ENCODE measurements at regions not wholly inside any gene's neighbourhood (a gene's known extent, or its start where the extent isn't known, plus 50 kb on each side); places are given as distances from the start of the nearest gene placed in this dataset.

DNA sequence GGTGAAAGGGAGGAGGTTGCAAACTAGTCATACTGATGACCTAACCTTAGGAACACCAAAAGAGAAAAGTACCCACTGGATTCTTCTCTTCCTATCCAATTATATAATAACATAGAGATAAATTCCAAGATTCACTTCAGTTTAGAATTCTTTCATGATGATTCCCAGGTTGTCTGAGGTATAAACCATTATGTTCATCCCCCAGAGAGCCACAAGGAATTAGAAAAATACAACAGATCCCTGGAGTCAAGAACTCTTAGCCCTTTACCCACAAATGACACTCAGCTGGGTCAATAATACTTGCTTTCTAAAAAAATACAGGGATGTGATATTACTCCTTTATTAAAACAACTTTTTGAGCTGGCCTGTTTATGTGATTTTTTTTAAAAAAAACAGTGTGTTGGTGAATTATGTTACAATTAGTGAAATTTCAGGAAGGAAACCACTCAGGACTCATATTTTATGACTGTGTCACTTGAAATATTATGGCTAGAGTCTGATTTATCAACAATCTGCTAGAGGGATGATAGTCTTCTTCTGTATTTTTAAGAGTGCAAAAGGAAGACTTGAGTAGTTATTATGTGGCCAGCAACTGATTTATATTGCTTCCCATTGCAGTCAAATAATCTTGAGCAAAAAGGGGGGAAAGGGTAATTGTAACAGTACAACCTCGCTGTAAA, 338.2 kb downstream of the NFIB start:
- DNase-seq (ENCODE audit: low read depth in 1 of 2, low spot score in 1 of 2), result no peak
- Histone ChIP-seq H3K27ac (replicated peaks) (no peak overlapping the region), H3K4me3 (replicated peaks; ENCODE audit: insufficient read depth, low read length) (no peak overlapping the region), H3K27me3 (ENCODE audit: insufficient read depth, poor library complexity, severe bottlenecking) (no peaks in the 10 kb centered on the region)
- TF ChIP-seq GABPA (IDR thresholded peaks at IDR 0.05; ENCODE audit: low read depth) (no peak), CTCF (IDR thresholded peaks at IDR 0.05; ENCODE audit: insufficient read depth, low read length) (no peak), SPI1 (IDR thresholded peaks at IDR 0.05; ENCODE audit: borderline replicate concordance, low read depth) (no peak), POLR2AphosphoS5 (IDR thresholded peaks at IDR 0.05; ENCODE audit: low read depth) (no peak)
- TF ChIP-seq, protein P1, sequence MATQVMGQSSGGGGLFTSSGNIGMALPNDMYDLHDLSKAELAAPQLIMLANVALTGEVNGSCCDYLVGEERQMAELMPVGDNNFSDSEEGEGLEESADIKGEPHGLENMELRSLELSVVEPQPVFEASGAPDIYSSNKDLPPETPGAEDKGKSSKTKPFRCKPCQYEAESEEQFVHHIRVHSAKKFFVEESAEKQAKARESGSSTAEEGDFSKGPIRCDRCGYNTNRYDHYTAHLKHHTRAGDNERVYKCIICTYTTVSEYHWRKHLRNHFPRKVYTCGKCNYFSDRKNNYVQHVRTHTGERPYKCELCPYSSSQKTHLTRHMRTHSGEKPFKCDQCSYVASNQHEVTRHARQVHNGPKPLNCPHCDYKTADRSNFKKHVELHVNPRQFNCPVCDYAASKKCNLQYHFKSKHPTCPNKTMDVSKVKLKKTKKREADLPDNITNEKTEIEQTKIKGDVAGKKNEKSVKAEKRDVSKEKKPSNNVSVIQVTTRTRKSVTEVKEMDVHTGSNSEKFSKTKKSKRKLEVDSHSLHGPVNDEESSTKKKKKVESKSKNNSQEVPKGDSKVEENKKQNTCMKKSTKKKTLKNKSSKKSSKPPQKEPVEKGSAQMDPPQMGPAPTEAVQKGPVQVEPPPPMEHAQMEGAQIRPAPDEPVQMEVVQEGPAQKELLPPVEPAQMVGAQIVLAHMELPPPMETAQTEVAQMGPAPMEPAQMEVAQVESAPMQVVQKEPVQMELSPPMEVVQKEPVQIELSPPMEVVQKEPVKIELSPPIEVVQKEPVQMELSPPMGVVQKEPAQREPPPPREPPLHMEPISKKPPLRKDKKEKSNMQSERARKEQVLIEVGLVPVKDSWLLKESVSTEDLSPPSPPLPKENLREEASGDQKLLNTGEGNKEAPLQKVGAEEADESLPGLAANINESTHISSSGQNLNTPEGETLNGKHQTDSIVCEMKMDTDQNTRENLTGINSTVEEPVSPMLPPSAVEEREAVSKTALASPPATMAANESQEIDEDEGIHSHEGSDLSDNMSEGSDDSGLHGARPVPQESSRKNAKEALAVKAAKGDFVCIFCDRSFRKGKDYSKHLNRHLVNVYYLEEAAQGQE (IDR thresholded peaks at IDR 0.05; ENCODE audit: insufficient replicate concordance, low read depth), result no peak

- no peak for DNase-seq (ENCODE audit: low read depth in 1 of 2, low spot score in 1 of 2)
- no peak for TF ChIP-seq GABPA (IDR thresholded peaks at IDR 0.05; ENCODE audit: low read depth)
- TF ChIP-seq, protein P1 (IDR thresholded peaks at IDR 0.05; ENCODE audit: insufficient replicate concordance, low read depth), result no peak
- TF ChIP-seq CTCF (IDR thresholded peaks at IDR 0.05; ENCODE audit: insufficient read depth, low read length), result no peak
- H3K27ac ChIP-seq (replicated peaks), result no peak overlapping the region
- no peaks in the 10 kb centered on the region for H3K27me3 ChIP-seq (ENCODE audit: insufficient read depth, poor library complexity, severe bottlenecking)
- H3K4me3 ChIP-seq (replicated peaks; ENCODE audit: insufficient read depth, low read length), result no peak overlapping the region
Observed at GRCh38 chr9:13974891-13975290, 339.1 kb downstream of the NFIB start.

DNA sequence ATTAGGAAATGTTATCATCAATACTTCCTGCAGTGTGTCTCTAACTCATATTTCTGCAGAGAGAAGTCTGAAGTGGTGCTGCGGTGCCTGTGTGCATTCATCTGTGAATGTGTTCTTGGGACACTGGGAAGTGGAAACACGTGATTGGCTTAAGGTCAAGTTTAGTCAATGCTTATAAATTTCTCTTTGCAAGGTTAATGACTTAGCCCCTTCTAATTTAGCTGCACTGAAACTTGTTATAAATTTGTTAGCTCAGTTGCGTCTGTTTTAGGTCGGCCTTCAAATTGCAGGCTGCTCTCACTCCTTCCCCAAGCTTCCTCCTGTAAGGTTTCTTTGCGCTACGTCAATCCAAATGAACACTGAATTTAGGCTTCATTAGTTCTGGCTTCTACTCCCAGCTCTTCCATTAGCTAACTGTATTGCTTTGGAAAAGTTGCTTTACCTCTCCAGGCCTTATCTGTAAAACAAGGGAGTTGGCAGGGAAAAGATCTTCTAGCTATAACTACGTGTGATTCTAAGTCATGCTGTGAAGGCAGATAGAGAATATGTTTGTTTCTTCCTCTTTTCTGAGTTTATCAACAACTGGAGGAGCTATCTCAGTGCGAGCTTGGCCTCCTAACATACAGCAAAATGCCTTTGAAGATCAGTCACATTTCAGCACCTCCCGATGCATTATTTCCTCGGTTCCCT, 341.8 kb downstream of the NFIB start:
- H3K27me3 ChIP-seq (ENCODE audit: insufficient read depth, poor library complexity, severe bottlenecking), result no peaks in the 10 kb centered on the region
- no peak for DNase-seq (ENCODE audit: low read depth in 1 of 2, low spot score in 1 of 2)
- H3K4me3 ChIP-seq (replicated peaks; ENCODE audit: insufficient read depth, low read length), result no peak overlapping the region
- TF ChIP-seq CTCF (IDR thresholded peaks at IDR 0.05; ENCODE audit: insufficient read depth, low read length) (no peak), SPI1 (IDR thresholded peaks at IDR 0.05; ENCODE audit: borderline replicate concordance, low read depth) (no peak), POLR2AphosphoS5 (IDR thresholded peaks at IDR 0.05; ENCODE audit: low read depth) (no peak), GABPA (IDR thresholded peaks at IDR 0.05; ENCODE audit: low read depth) (no peak)
- TF ChIP-seq, protein P1 (IDR thresholded peaks at IDR 0.05; ENCODE audit: insufficient replicate concordance, low read depth), result no peak
- H3K27ac ChIP-seq (replicated peaks), result no peak overlapping the region
